HCT116 (cell line): ENCODE measurements at regions not wholly inside any gene's neighbourhood (a gene's known extent, or its start where the extent isn't known, plus 50 kb on each side); places are given as distances from the start of the nearest gene placed in this dataset.

ENCODE experiments used
- ATAC-seq: fragments of 200-7000 bp; cut with Tn5 transposase; 2 replicates; pipeline ENCODE4 v1.9.1; 2020; ENCODE audit warnings: mild to moderate bottlenecking, moderate library complexity
- BruUV-seq: library from RNA; stranded (reverse); fragments of 400-500 nt; replicated peaks from 2 replicates; lab custom pipeline; 2021; lab: Mats Ljungman, UMichigan
- CTCF ChIA-PET: fragments of 300-600 bp; sonication (Branson Sonifier 250); formaldehyde crosslinking; loops from one replicate; lab custom pipeline; 2021; ENCODE audit warnings: antibody characterized with exemption; lab: Charles Lee
- POLR2A ChIA-PET: fragments of 300-600, 350-600 bp; sonication (Branson Sonifier 250); formaldehyde crosslinking; loops from one replicate; lab custom pipeline; 2021; ENCODE audit warnings: antibody characterized with exemption; lab: Charles Lee
- RAD21 ChIA-PET, 2 experiments: fragments of 300-600 bp; sonication (Branson Sonifier 250); formaldehyde crosslinking; loops; one replicate each; lab custom pipeline; 2023; ENCODE audit warnings: low total read pairs in 2 of 2; ENCODE audit not compliant: uncharacterized antibody in 2 of 2, unreplicated experiment in 2 of 2, low non-redundant PET in 1 of 2; lab: Charles Lee
- DNase-seq: peaks from one replicate; pipeline ENCODE4 v3.0.0-alpha.2; 2010; ENCODE audit warnings: low read depth, low spot score
- H2AFZ ChIP-seq: fragments of 200-600 bp; shearing (Covaris generic), sonication (generic); 2 replicates; pipeline ENCODE4 v1.6.1; 2017; ENCODE audit warnings: low read depth, mixed run types, mixed read lengths, antibody characterized with exemption, low read length; ENCODE audit not compliant: poor library complexity, severe bottlenecking
- H3K27ac ChIP-seq: 2 replicates; pipeline ENCODE4 v1.5.1; 2012; ENCODE audit warnings: low read depth, low read length
- H3K27me3 ChIP-seq: fragments of 200-600 bp; sonication (generic); 2 replicates; pipeline ENCODE4 v1.6.1; 2016; ENCODE audit warnings: mixed run types, low read length, mixed read lengths; ENCODE audit not compliant: insufficient read depth
- H3K36me3 ChIP-seq, 2 experiments: fragments of 200-500 bp in 1 of 2; fragments of 200-600 bp in 1 of 2; sonication (Bioruptor generic) in 1 of 2; sonication (generic) in 1 of 2; 2 replicates each; pipeline versions ENCODE4 v1.5.1 to v1.6.1; 2014 to 2016; ENCODE audit warnings: low read length in 2 of 2, inconsistent platforms in 1 of 2, mixed read lengths in 1 of 2, mixed run types in 1 of 2; ENCODE audit not compliant: insufficient read depth in 2 of 2, control insufficient read depth in 1 of 2
- H3K4me1 ChIP-seq, 2 experiments: fragments of 200-600 bp in 1 of 2; sonication (generic) in 1 of 2; 2 replicates each; pipeline versions ENCODE4 v1.5.1 to v1.6.1; 2012 to 2017; ENCODE audit warnings: low read length in 2 of 2, inconsistent platforms in 1 of 2, mild to moderate bottlenecking in 1 of 2, mixed read lengths in 1 of 2, mixed run types in 1 of 2, moderate library complexity in 1 of 2; ENCODE audit not compliant: insufficient read depth in 2 of 2, control insufficient read depth in 1 of 2
- H3K4me2 ChIP-seq: fragments of 200-600 bp; sonication (generic); 2 replicates; pipeline ENCODE4 v1.6.1; 2017; ENCODE audit warnings: mixed run types, low read length, mixed read lengths
- H3K4me3 ChIP-seq, 2 experiments: fragments of 200-600 bp in 1 of 2; sonication (generic) in 1 of 2; replicated peaks in 1 of 2; 2 replicates each; pipeline ENCODE4 v1.5.1; 2011 to 2016; ENCODE audit warnings: low read length in 2 of 2, control low read depth in 1 of 2, low read depth in 1 of 2, mild to moderate bottlenecking in 1 of 2, mixed read lengths in 1 of 2, mixed run types in 1 of 2
- H3K79me2 ChIP-seq: fragments of 200-600 bp; sonication (generic); 2 replicates; pipeline ENCODE4 v1.6.1; 2017; ENCODE audit warnings: mild to moderate bottlenecking, mixed run types, low read length, moderate library complexity, mixed read lengths; ENCODE audit not compliant: insufficient read depth
- H3K9ac ChIP-seq: fragments of 200-600 bp; sonication (generic); 2 replicates; pipeline ENCODE4 v1.6.1; 2016; ENCODE audit warnings: low read length, mixed read lengths
- H3K9me2 ChIP-seq: fragments of 200-600 bp; sonication (generic), shearing (Covaris generic); 2 replicates; pipeline ENCODE4 v1.6.1; 2017; ENCODE audit warnings: mixed run types, mild to moderate bottlenecking, moderate library complexity; ENCODE audit not compliant: insufficient read depth
- H3K9me3 ChIP-seq, 2 experiments: fragments of 200-500 bp in 1 of 2; fragments of 200-600 bp in 1 of 2; sonication (Bioruptor generic) in 1 of 2; sonication (generic) in 1 of 2; 2 replicates each; pipeline ENCODE4 v1.6.1; 2014 to 2017; ENCODE audit warnings: low read length in 2 of 2, mixed read lengths in 2 of 2, inconsistent platforms in 1 of 2, low read depth in 1 of 2, mild to moderate bottlenecking in 1 of 2, mixed run types in 1 of 2, moderate library complexity in 1 of 2; ENCODE audit not compliant: control insufficient read depth in 1 of 2, insufficient read depth in 1 of 2
- H4K20me1 ChIP-seq: fragments of 200-600 bp; sonication (generic), shearing (Covaris generic); 2 replicates; pipeline ENCODE4 v1.6.1; 2017; ENCODE audit warnings: mixed run types, mild to moderate bottlenecking, moderate library complexity; ENCODE audit not compliant: insufficient read depth
- CEBPB ChIP-seq: IDR thresholded peaks from 2 replicates; pipeline ENCODE4 v1.6.1; 2012; ENCODE audit warnings: low read depth
- EGR1 ChIP-seq: IDR thresholded peaks from 2 replicates; pipeline ENCODE4 v1.6.1; 2012; ENCODE audit warnings: low read depth
- ELF1 ChIP-seq: IDR thresholded peaks from 2 replicates; pipeline ENCODE4 v1.6.1; 2012; ENCODE audit warnings: low read depth, borderline replicate concordance
- EZH2 ChIP-seq: fragments of 200-600 bp; sonication (generic); IDR thresholded peaks from 2 replicates; pipeline ENCODE4 v1.6.1; 2017; ENCODE audit warnings: antibody characterized with exemption, mixed run types
- FOSL1 ChIP-seq: IDR thresholded peaks from 2 replicates; pipeline ENCODE4 v1.6.1; 2012; ENCODE audit warnings: low read depth
- POLR2AphosphoS5 ChIP-seq: IDR thresholded peaks from 2 replicates; pipeline ENCODE4 v1.6.1; 2011; ENCODE audit warnings: mild to moderate bottlenecking, low read depth, low read length, moderate library complexity
- SIN3A ChIP-seq: IDR thresholded peaks from 2 replicates; pipeline ENCODE4 v1.6.1; 2012; ENCODE audit warnings: low read depth
- SP1 ChIP-seq: IDR thresholded peaks from 2 replicates; pipeline ENCODE4 v1.6.1; 2012; ENCODE audit warnings: low read depth
- SRF ChIP-seq: IDR thresholded peaks from 2 replicates; pipeline ENCODE4 v1.6.1; 2012; ENCODE audit warnings: low read depth
- ZNF274 ChIP-seq: fragments of 200-500 bp; sonication (Bioruptor generic); IDR thresholded peaks from 2 replicates; pipeline ENCODE4 v1.6.1; 2014; ENCODE audit warnings: mild to moderate bottlenecking, low read depth, low read length, inconsistent platforms
- intact Hi-C: fragments of 100-400 bp; cut with micrococcal nuclease; formaldehyde crosslinking; loops from 2 replicates; pipeline ENCODE4 v1.10.0; 2022
- TF ChIP-seq, protein P1 (sequence below), 3 experiments: fragments of 200-600 bp in 1 of 3; sonication (generic) in 1 of 3; IDR thresholded peaks in 2 of 3; conservative IDR thresholded peaks in 1 of 3; 2 replicates each; pipeline ENCODE4 v1.5.1; 2012 to 2017; ENCODE audit warnings: low read depth in 2 of 3, low read length in 2 of 3, antibody characterized with exemption in 1 of 3, borderline replicate concordance in 1 of 3, control low read depth in 1 of 3, mild to moderate bottlenecking in 1 of 3, mixed read lengths in 1 of 3, mixed run types in 1 of 3, moderate library complexity in 1 of 3; ENCODE audit not compliant: insufficient read depth in 1 of 3

DNA sequence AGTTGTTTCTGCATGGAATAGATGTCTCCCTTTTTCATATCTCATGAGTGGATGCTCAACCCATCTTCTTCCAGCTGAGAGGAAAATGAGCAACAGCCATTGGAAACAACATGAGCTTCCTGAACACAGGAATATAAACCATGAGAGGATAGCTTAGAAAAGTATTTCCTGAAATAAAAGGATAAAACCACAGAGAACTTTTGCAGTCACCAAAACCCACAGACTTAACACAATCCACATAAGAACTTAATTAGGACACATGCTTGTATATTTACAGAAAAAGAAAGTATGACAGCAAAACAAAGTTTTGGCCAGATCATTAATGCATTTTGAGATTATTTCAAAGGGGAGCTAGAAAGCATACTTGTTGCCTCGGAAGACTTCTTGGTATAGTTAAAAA, 180.5 kb upstream of the RASGRP1 start:
- POLR2A ChIA-PET, result no interaction called here
- no peak overlapping the region for H3K4me3 ChIP-seq
- H3K9me2 ChIP-seq, result no peaks in the 10 kb centered on the region
- no peak overlapping the region for H3K9ac ChIP-seq
- DNase-seq (no peak), ATAC-seq (no peak)
- no TSS peak for BruUV-seq
- H3K36me3 ChIP-seq, result no peaks in the 10 kb centered on the region
- H3K79me2 ChIP-seq, result no peaks in the 10 kb centered on the region
- H3K4me2 ChIP-seq, result no peak overlapping the region
- H2AFZ ChIP-seq, result no peak overlapping the region
- RAD21 ChIA-PET, result no interaction called here
- H3K9me3 ChIP-seq, result no peaks in the 10 kb centered on the region
- TF ChIP-seq EZH2, result no peak
- no peak for TF ChIP-seq CEBPB
- TF ChIP-seq, protein P1, sequence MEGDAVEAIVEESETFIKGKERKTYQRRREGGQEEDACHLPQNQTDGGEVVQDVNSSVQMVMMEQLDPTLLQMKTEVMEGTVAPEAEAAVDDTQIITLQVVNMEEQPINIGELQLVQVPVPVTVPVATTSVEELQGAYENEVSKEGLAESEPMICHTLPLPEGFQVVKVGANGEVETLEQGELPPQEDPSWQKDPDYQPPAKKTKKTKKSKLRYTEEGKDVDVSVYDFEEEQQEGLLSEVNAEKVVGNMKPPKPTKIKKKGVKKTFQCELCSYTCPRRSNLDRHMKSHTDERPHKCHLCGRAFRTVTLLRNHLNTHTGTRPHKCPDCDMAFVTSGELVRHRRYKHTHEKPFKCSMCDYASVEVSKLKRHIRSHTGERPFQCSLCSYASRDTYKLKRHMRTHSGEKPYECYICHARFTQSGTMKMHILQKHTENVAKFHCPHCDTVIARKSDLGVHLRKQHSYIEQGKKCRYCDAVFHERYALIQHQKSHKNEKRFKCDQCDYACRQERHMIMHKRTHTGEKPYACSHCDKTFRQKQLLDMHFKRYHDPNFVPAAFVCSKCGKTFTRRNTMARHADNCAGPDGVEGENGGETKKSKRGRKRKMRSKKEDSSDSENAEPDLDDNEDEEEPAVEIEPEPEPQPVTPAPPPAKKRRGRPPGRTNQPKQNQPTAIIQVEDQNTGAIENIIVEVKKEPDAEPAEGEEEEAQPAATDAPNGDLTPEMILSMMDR (IDR thresholded peaks at IDR 0.05 in 2 of 3, conservative IDR thresholded peaks at IDR 0.05 in 1 of 3; ENCODE audit: borderline replicate concordance in 1 of 3, insufficient read depth in 1 of 3, low read depth in 2 of 3, low read length in 2 of 3), result no peak
- no peak for TF ChIP-seq SRF
- TF ChIP-seq SIN3A, result no peak
- TF ChIP-seq ELF1, result no peak
- TF ChIP-seq FOSL1, result no peak
- no peak for TF ChIP-seq SP1
- TF ChIP-seq ZNF274, result no peak
- TF ChIP-seq EGR1, result no peak
- TF ChIP-seq POLR2AphosphoS5, result no peak
- intact Hi-C loops, result no loop called here
- H3K27ac ChIP-seq, result no peak overlapping the region
- peaks cover 4% of the 10 kb centered on the region; the same call in 1 of the 2 replicates for H3K27me3 ChIP-seq
- H4K20me1 ChIP-seq, result no peaks in the 10 kb centered on the region
- no peaks in the 10 kb centered on the region for H3K4me1 ChIP-seq
- CTCF ChIA-PET, result no interaction called here
